IMR-90 (cell line): ENCODE measurements at regions not wholly inside any gene's neighbourhood (a gene's known extent, or its start where the extent isn't known, plus 50 kb on each side); places are given as distances from the start of the nearest gene placed in this dataset.

ENCODE experiments used
- ATAC-seq: fragments of 200-7000 bp; cut with Tn5 transposase; 2 replicates; pipeline ENCODE4 v1.9.1; 2020; ENCODE audit warnings: low read depth, mild to moderate bottlenecking, moderate library complexity
- BruUV-seq: library from RNA; stranded (reverse); fragments of 400-500 nt; replicated peaks from 2 replicates; lab custom pipeline; 2021; lab: Mats Ljungman, UMichigan
- CTCF ChIA-PET: fragments of 300-600 bp; formaldehyde crosslinking; extraction: SDS; loops from one replicate; lab custom pipeline; 2021; ENCODE audit warnings: antibody characterized with exemption; lab: Yijun Ruan, JAX
- POLR2A ChIA-PET: fragments of 300-600 bp; sonication (Branson Sonifier 250); formaldehyde crosslinking; loops from one replicate; lab custom pipeline; 2022; ENCODE audit warnings: antibody characterized with exemption; ENCODE audit not compliant: unreplicated experiment; lab: Charles Lee
- DNase-seq: peaks from one replicate; pipeline ENCODE4 v3.0.0; 2013
- H2AFZ ChIP-seq: replicated peaks from 2 replicates; pipeline ENCODE3; 2013; ENCODE audit warnings: low read length, mild to moderate bottlenecking; ENCODE audit not compliant: poor library complexity
- H2AK5ac ChIP-seq: 2 replicates; pipeline ENCODE4 v1.6.1; 2013; ENCODE audit warnings: low read depth, low read length, inconsistent platforms
- H2AK9ac ChIP-seq: replicated peaks from 2 replicates; pipeline ENCODE3; 2013; ENCODE audit warnings: mild to moderate bottlenecking, low read depth, low read length, moderate library complexity; ENCODE audit not compliant: poor library complexity
- H2BK120ac ChIP-seq: 2 replicates; pipeline ENCODE4 v1.6.1; 2013; ENCODE audit warnings: low read depth, low read length, inconsistent platforms
- H2BK15ac ChIP-seq: 3 replicates; pipeline ENCODE4 v1.6.1; 2013; ENCODE audit warnings: low read depth, low read length, inconsistent platforms
- H2BK20ac ChIP-seq: 2 replicates; pipeline ENCODE4 v1.6.1; 2013; ENCODE audit warnings: low read depth, mild to moderate bottlenecking, inconsistent platforms, low read length, moderate library complexity
- H2BK5ac ChIP-seq: 2 replicates; pipeline ENCODE4 v1.6.1; 2013; ENCODE audit warnings: mild to moderate bottlenecking, low read depth, low read length, inconsistent platforms; ENCODE audit not compliant: poor library complexity, severe bottlenecking
- H3K14ac ChIP-seq: replicated peaks from 2 replicates; pipeline ENCODE4 v1.6.1; 2013; ENCODE audit warnings: low read depth, low read length, inconsistent platforms
- H3K18ac ChIP-seq: 2 replicates; pipeline ENCODE4 v1.6.1; 2013; ENCODE audit warnings: low read depth, low read length, control low read depth
- H3K23ac ChIP-seq: 2 replicates; pipeline ENCODE4 v1.6.1; 2013; ENCODE audit warnings: low read depth, low read length, inconsistent platforms
- H3K27ac ChIP-seq: 2 replicates; pipeline ENCODE4 v1.5.1; 2013; ENCODE audit warnings: mild to moderate bottlenecking, control low read depth, low read length; ENCODE audit not compliant: insufficient read depth
- H3K27me3 ChIP-seq: 2 replicates; pipeline ENCODE4 v1.6.1; 2013; ENCODE audit warnings: low read length; ENCODE audit not compliant: control insufficient read depth, insufficient read depth
- H3K36me3 ChIP-seq: 2 replicates; pipeline ENCODE4 v1.6.1; 2013; ENCODE audit warnings: low read length, mixed read lengths; ENCODE audit not compliant: control insufficient read depth, insufficient read depth
- H3K4ac ChIP-seq: 2 replicates; pipeline ENCODE4 v1.6.1; 2013; ENCODE audit warnings: low read depth, low read length, inconsistent platforms
- H3K4me1 ChIP-seq: 2 replicates; pipeline ENCODE4 v1.6.1; 2013; ENCODE audit warnings: low read length, mixed read lengths; ENCODE audit not compliant: control insufficient read depth, insufficient read depth
- H3K4me2 ChIP-seq: 2 replicates; pipeline ENCODE4 v1.6.1; 2013; ENCODE audit warnings: low read depth, mild to moderate bottlenecking, control low read depth, low read length, moderate library complexity
- H3K4me3 ChIP-seq: 2 replicates; pipeline ENCODE4 v1.5.1; 2013; ENCODE audit warnings: low read depth, mild to moderate bottlenecking, control low read depth, low read length, moderate library complexity; ENCODE audit not compliant: insufficient read depth
- H3K56ac ChIP-seq: 2 replicates; pipeline ENCODE4 v1.6.1; 2013; ENCODE audit warnings: low read length, inconsistent platforms; ENCODE audit not compliant: insufficient read depth; ENCODE audit errors: extremely low read depth
- H3K79me1 ChIP-seq, 2 experiments: 2 replicates each; pipeline ENCODE4 v1.6.1; 2013; ENCODE audit warnings: low read length in 2 of 2, inconsistent platforms in 1 of 2, low read depth in 1 of 2
- H3K9ac ChIP-seq: 2 replicates; pipeline ENCODE4 v1.6.1; 2013; ENCODE audit warnings: low read depth, low read length, control low read depth
- H3K9me1 ChIP-seq: 2 replicates; pipeline ENCODE4 v1.6.1; 2013; ENCODE audit warnings: low read length, inconsistent platforms; ENCODE audit not compliant: insufficient read depth
- H3K9me3 ChIP-seq: 2 replicates; pipeline ENCODE4 v1.6.1; 2013; ENCODE audit warnings: low read length; ENCODE audit not compliant: control insufficient read depth, insufficient read depth
- H4K20me1 ChIP-seq: 2 replicates; pipeline ENCODE4 v1.6.1; 2013; ENCODE audit warnings: low read length, inconsistent platforms; ENCODE audit not compliant: insufficient read depth
- H4K5ac ChIP-seq: 2 replicates; pipeline ENCODE4 v1.6.1; 2013; ENCODE audit warnings: mild to moderate bottlenecking, low read depth, low read length, control low read depth
- H4K8ac ChIP-seq, 2 experiments: 2 replicates each; pipeline ENCODE4 v1.6.1; 2013; ENCODE audit warnings: low read depth in 2 of 2, low read length in 2 of 2, control low read depth in 1 of 2, inconsistent platforms in 1 of 2
- H4K91ac ChIP-seq: 2 replicates; pipeline ENCODE4 v1.6.1; 2013; ENCODE audit warnings: low read depth, low read length, inconsistent platforms; ENCODE audit not compliant: insufficient read depth
- BHLHE40 ChIP-seq: fragments of 150-350 bp; IDR thresholded peaks from 2 replicates; pipeline ENCODE4 v1.6.1; 2016; ENCODE audit warnings: mild to moderate bottlenecking, low read depth, low read length
- CEBPB ChIP-seq: IDR thresholded peaks from 2 replicates; pipeline ENCODE4 v1.6.1; 2012; ENCODE audit warnings: low read depth, low read length, improper control_type of control experiment
- CHD1 ChIP-seq: IDR thresholded peaks from 2 replicates; pipeline ENCODE4 v1.6.1; 2012; ENCODE audit warnings: low read depth, low read length, improper control_type of control experiment
- ELK1 ChIP-seq: fragments of 150-350 bp; IDR thresholded peaks from 2 replicates; pipeline ENCODE4 v1.6.1; 2016; ENCODE audit warnings: low read depth, mild to moderate bottlenecking, low read length, moderate library complexity, borderline replicate concordance
- FOS ChIP-seq: fragments of 150-350 bp; IDR thresholded peaks from 2 replicates; pipeline ENCODE4 v1.6.1; 2016; ENCODE audit warnings: low read depth, low read length
- MAFK ChIP-seq: IDR thresholded peaks from 2 replicates; pipeline ENCODE4 v1.6.1; 2012; ENCODE audit warnings: low read depth, low read length, improper control_type of control experiment
- MAZ ChIP-seq: IDR thresholded peaks from 2 replicates; pipeline ENCODE4 v1.6.1; 2012; ENCODE audit warnings: low read depth, mild to moderate bottlenecking, low read length, improper control_type of control experiment, moderate library complexity, borderline replicate concordance
- MXI1 ChIP-seq: IDR thresholded peaks from 2 replicates; pipeline ENCODE4 v1.6.1; 2012; ENCODE audit warnings: low read depth, mild to moderate bottlenecking, low read length, moderate library complexity, borderline replicate concordance
- NFE2L2 ChIP-seq: fragments of 150-350 bp; IDR thresholded peaks from 2 replicates; pipeline ENCODE4 v1.6.1; 2016; ENCODE audit warnings: low read depth, mild to moderate bottlenecking, low read length
- POLR2A ChIP-seq: IDR thresholded peaks from 2 replicates; pipeline ENCODE4 v1.6.1; 2012; ENCODE audit warnings: mild to moderate bottlenecking, low read depth, low read length
- RAD21 ChIP-seq: IDR thresholded peaks from 2 replicates; pipeline ENCODE4 v1.6.1; 2012; ENCODE audit warnings: low read length, improper control_type of control experiment
- RCOR1 ChIP-seq: IDR thresholded peaks from 2 replicates; pipeline ENCODE4 v1.6.1; 2012; ENCODE audit warnings: mild to moderate bottlenecking, low read length, improper control_type of control experiment; ENCODE audit not compliant: insufficient replicate concordance
- RFX5 ChIP-seq: IDR thresholded peaks from 2 replicates; pipeline ENCODE4 v1.8.0; 2012; ENCODE audit warnings: low read depth, mild to moderate bottlenecking, low read length, moderate library complexity
- SMC3 ChIP-seq: fragments of 150-350 bp; IDR thresholded peaks from 2 replicates; pipeline ENCODE4 v1.6.1; 2016; ENCODE audit warnings: low read depth, mild to moderate bottlenecking, antibody characterized with exemption, low read length, moderate library complexity
- USF2 ChIP-seq: fragments of 150-350 bp; IDR thresholded peaks from 2 replicates; pipeline ENCODE4 v1.6.1; 2017; ENCODE audit warnings: mild to moderate bottlenecking, antibody characterized with exemption, low read length, low read depth
- WGBS, 2 experiments: methylation state at CpG; one replicate each; pipeline versions ENCODE4 v1.1.5 to v1.1.7; 2013; ENCODE audit warnings: missing lambda C conversion rate in 2 of 2; ENCODE audit not compliant: insufficient read length in 1 of 2; ENCODE audit errors: extremely low coverage in 2 of 2; 5-methylcytosine and 5-hydroxymethylcytosine counted together
- dilution Hi-C: fragments of 300-500 bp; cut with HindIII; formaldehyde crosslinking; loops from one replicate; pipeline ENCODE4 v1.14.3; 2018; ENCODE audit warnings: low sequenced_read_pairs; ENCODE audit not compliant: unreplicated experiment
- in situ Hi-C: fragments of 300-500 bp; cut with MboI; formaldehyde crosslinking; loops from 3 replicates; pipeline ENCODE4 v1.14.3; 2019; ENCODE audit warnings: low sequenced_read_pairs, inconsistent platforms, mixed read lengths
- intact Hi-C: fragments of 100-400 bp; cut with micrococcal nuclease; formaldehyde crosslinking; loops from 2 replicates; pipeline ENCODE4 v1.10.0; 2022

- no peaks in the 10 kb centered on the region for H3K36me3 ChIP-seq
- no TSS peak for BruUV-seq
- no peak overlapping the region for H4K8ac ChIP-seq
- ATAC-seq: peak; percentile 64
- H3K18ac ChIP-seq: no peak overlapping the region
- peak overlapping the region; percentile 69; the same call in 1 of the 2 replicates for H2AK5ac ChIP-seq
- peaks cover 0 to 8% of the 10 kb centered on the region in 2 experiments; a peak in 1 of 4 replicates for H3K79me1 ChIP-seq
- H3K9me3 ChIP-seq: no peaks in the 10 kb centered on the region
- 0 out of 2 replicates have a peak overlapping the region, but pooled peaks have one; percentile 16 for H3K56ac ChIP-seq
- ChIA-PET POLR2A (interaction anchor here (0.6 kb wide), 1 partner anchor 736 kb away, joined by 6 read pairs; no protein-coding TSS in a partner anchor), CTCF (no interaction called here)
- H2AFZ ChIP-seq: no peak overlapping the region
- no peak overlapping the region for H3K9ac ChIP-seq
- no peak overlapping the region for H3K23ac ChIP-seq
- in situ Hi-C loops: no loop called here
- H3K4ac ChIP-seq: peak overlapping the region; percentile 0; the same call in 1 of the 2 replicates
- no peak overlapping the region for H2BK5ac ChIP-seq
- 0 out of 2 replicates have a peak overlapping the region, but pooled peaks have one; percentile 76 for H3K14ac ChIP-seq
- H2BK15ac ChIP-seq: 0 out of 3 replicates have a peak overlapping the region, but pooled peaks have one; percentile 4
- no peak overlapping the region for H3K27ac ChIP-seq
- peaks cover 8% of the 10 kb centered on the region; the same call in 1 of the 2 replicates for H3K9me1 ChIP-seq
- no peaks in the 10 kb centered on the region for H4K20me1 ChIP-seq
- H4K91ac ChIP-seq: no peak overlapping the region; the same call in 1 of the 2 replicates
- no peak overlapping the region for H3K4me3 ChIP-seq
- no peaks in the 10 kb centered on the region; the same call in 1 of the 2 replicates for H3K27me3 ChIP-seq
- H3K4me1 ChIP-seq: peaks cover 9% of the 10 kb centered on the region
- 83% methylated on average over 5 of the region's 8 CpGs; no CpG with 5 or more reads in 1 of the 2 experiments for WGBS, 2 experiments
- H2AK9ac ChIP-seq: no peak overlapping the region
- intact Hi-C loops: no loop called here
- dilution Hi-C loops: no loop called here
- no peak overlapping the region for H4K5ac ChIP-seq
- 0 out of 2 replicates have a peak overlapping the region, but pooled peaks have one; percentile 12 for H2BK20ac ChIP-seq
- DNase-seq: peak; percentile 23
- H2BK120ac ChIP-seq: peak overlapping the region; percentile 64
- H3K4me2 ChIP-seq: no peak overlapping the region
- no peak for TF ChIP-seq MAFK
- TF ChIP-seq USF2: no peak
- TF ChIP-seq CHD1: no peak
- TF ChIP-seq MXI1: no peak
- TF ChIP-seq NFE2L2: no peak
- no peak for TF ChIP-seq ELK1
- TF ChIP-seq CEBPB: no peak
- no peak for TF ChIP-seq RFX5
- TF ChIP-seq SMC3: no peak
- TF ChIP-seq POLR2A: no peak
- no peak for TF ChIP-seq FOS
- TF ChIP-seq RCOR1: no peak
- TF ChIP-seq MAZ: no peak
- no peak for TF ChIP-seq RAD21
- no peak for TF ChIP-seq BHLHE40
Observed at GRCh38 chr15:62591842-62592838, 427.1 kb upstream of the C2CD4B start.
